K562 (cell line): ENCODE measurements at regions not wholly inside any gene's neighbourhood (a gene's known extent, or its start where the extent isn't known, plus 50 kb on each side); places are given as distances from the start of the nearest gene placed in this dataset.

Source experiments
- ATAC-seq: fragments of 200-7000 bp; cut with Tn5 transposase; 3 replicates; pipeline ENCODE4 v1.9.1; 2020; ENCODE audit warnings: moderate library complexity
- BruUV-seq: library from RNA; stranded (reverse); fragments of 400-500 nt; replicated peaks from 2 replicates; lab custom pipeline; 2021; lab: Mats Ljungman, UMichigan
- CTCF ChIA-PET: fragments of 300-600 bp; formaldehyde crosslinking; extraction: SDS; loops from one replicate; lab custom pipeline; 2021; ENCODE audit warnings: low intra/inter-chr PET ratio; lab: Yijun Ruan, JAX
- POLR2A ChIA-PET: fragments of 300-600, 350-650 bp; sonication (Branson Sonifier 250); formaldehyde crosslinking; extraction: SDS; loops from one replicate; lab custom pipeline; 2021; ENCODE audit warnings: antibody characterized with exemption, inconsistent platforms; lab: Yijun Ruan, JAX
- DNase-seq, 4 experiments: peaks; one replicate each; pipeline versions ENCODE4 v3.0.0 to v3.0.0-alpha.2; 2011 to 2018; ENCODE audit warnings: low spot score in 3 of 4, mixed read lengths in 3 of 4; ENCODE audit errors: extremely low read depth in 1 of 4
- FAIRE-seq: peaks from 2 replicates; lab custom pipeline; 2011; peaks lifted over from hg19 to GRCh38; lab: Jason Lieb, UNC
- H2AFZ ChIP-seq: 2 replicates; pipeline ENCODE4 v1.6.0; 2011; ENCODE audit warnings: low read depth, low read length, control low read depth, inconsistent platforms
- H3K27ac ChIP-seq: fragments of 200-600 bp; 3 replicates; pipeline ENCODE4 v1.8.0; 2011; ENCODE audit warnings: low read depth, mild to moderate bottlenecking, control low read depth, inconsistent platforms, low read length, moderate library complexity, mixed read lengths; ENCODE audit errors: extremely low read depth
- H3K27me3 ChIP-seq, 2 experiments: fragments of 300-600 bp in 1 of 2; 2 replicates in 1 of 2; 3 replicates in 1 of 2; pipeline versions ENCODE4 v1.6.0 to v1.8.0; 2011; ENCODE audit warnings: inconsistent platforms in 2 of 2, low read length in 2 of 2, mild to moderate bottlenecking in 1 of 2, mixed read lengths in 1 of 2, moderate library complexity in 1 of 2; ENCODE audit not compliant: control insufficient read depth in 2 of 2, insufficient read depth in 2 of 2
- H3K36me3 ChIP-seq: fragments of 300-600 bp; 3 replicates; pipeline ENCODE4 v1.8.0; 2011; ENCODE audit warnings: mild to moderate bottlenecking, low read length, inconsistent platforms; ENCODE audit not compliant: control insufficient read depth, insufficient read depth
- H3K4me1 ChIP-seq, 2 experiments: fragments of 200-600 bp in 1 of 2; replicated peaks in 1 of 2; 2 replicates in 1 of 2; 3 replicates in 1 of 2; pipeline versions ENCODE4 v1.5.1 to v1.8.0; 2011; ENCODE audit warnings: inconsistent platforms in 2 of 2, low read length in 2 of 2, mild to moderate bottlenecking in 1 of 2, mixed read lengths in 1 of 2, moderate library complexity in 1 of 2; ENCODE audit not compliant: control insufficient read depth in 2 of 2, insufficient read depth in 2 of 2
- H3K4me2 ChIP-seq: 2 replicates; pipeline ENCODE4 v1.6.1; 2011; ENCODE audit warnings: low read length, control low read depth, inconsistent platforms, mixed read lengths; ENCODE audit not compliant: insufficient read depth
- H3K4me3 ChIP-seq: fragments of 200-600 bp; sonication (generic), shearing (Covaris generic); 2 replicates; pipeline ENCODE4 v1.5.1; 2016; ENCODE audit warnings: control low read depth, inconsistent platforms
- H3K79me2 ChIP-seq: fragments of 200-600 bp; 3 replicates; pipeline ENCODE4 v1.8.0; 2011; ENCODE audit warnings: low read length, inconsistent platforms; ENCODE audit not compliant: control insufficient read depth, insufficient read depth
- H3K9ac ChIP-seq, 2 experiments: 2 replicates each; pipeline versions ENCODE4 v1.6.0 to v1.6.1; 2011; ENCODE audit warnings: low read depth in 2 of 2, low read length in 2 of 2, control low read depth in 1 of 2, inconsistent platforms in 1 of 2, mild to moderate bottlenecking in 1 of 2, mixed read lengths in 1 of 2; ENCODE audit not compliant: insufficient read depth in 1 of 2
- H3K9me1 ChIP-seq: one replicate; pipeline ENCODE4 v1.6.0; 2011; ENCODE audit warnings: inconsistent platforms, mild to moderate bottlenecking, low read length, moderate library complexity; ENCODE audit not compliant: control insufficient read depth, insufficient read depth
- H3K9me3 ChIP-seq: replicated peaks from 2 replicates; pipeline ENCODE4 v1.5.1; 2011; ENCODE audit warnings: low read depth, low read length, inconsistent platforms; ENCODE audit not compliant: control insufficient read depth, insufficient read depth
- H4K20me1 ChIP-seq: replicated peaks from 2 replicates; pipeline ENCODE4 v1.6.1; 2011; ENCODE audit warnings: low read length, inconsistent platforms, mixed read lengths; ENCODE audit not compliant: control insufficient read depth, insufficient read depth
- FOSL1 ChIP-seq: fragments of 200-800 bp; sonication (Bioruptor generic); conservative IDR thresholded peaks from 2 replicates; pipeline ENCODE4 v1.6.1; 2016; ENCODE audit warnings: missing genetic modification characterization, missing compliant biosample characterization
- FOXA1 ChIP-seq: fragments of 450-650 bp; IDR thresholded peaks from 2 replicates; pipeline ENCODE4 v1.6.1; 2016; ENCODE audit warnings: mild to moderate bottlenecking, borderline replicate concordance
- HMG20A ChIP-seq: fragments of 450-650 bp; formaldehyde crosslinking; conservative IDR thresholded peaks from 2 replicates; pipeline ENCODE4 v1.4.0; 2020; ENCODE audit warnings: mild to moderate bottlenecking, mixed read lengths
- MEIS2 ChIP-seq: fragments of 450-650 bp; IDR thresholded peaks from 2 replicates; pipeline ENCODE4 v1.6.1; 2014; ENCODE audit warnings: mild to moderate bottlenecking; ENCODE audit not compliant: partially characterized antibody
- MYBL2 ChIP-seq, 2 experiments: fragments of 450-650 bp in 1 of 2; sonication (generic) in 1 of 2; formaldehyde crosslinking in 1 of 2; IDR thresholded peaks; 2 replicates each; pipeline versions ENCODE4 v1.6.1 to v1.8.1; 2017 to 2022; ENCODE audit warnings: borderline replicate concordance in 1 of 2, inconsistent platforms in 1 of 2, low read depth in 1 of 2, mild to moderate bottlenecking in 1 of 2, missing genetic modification reagents in 1 of 2, moderate library complexity in 1 of 2
- PURB ChIP-seq: sonication (generic); formaldehyde crosslinking; IDR thresholded peaks from 2 replicates; pipeline ENCODE4 v1.9.0; 2021; ENCODE audit warnings: low read depth, mild to moderate bottlenecking, missing genetic modification reagents
- SIN3B ChIP-seq: fragments of 450-650 bp; IDR thresholded peaks from 2 replicates; pipeline ENCODE4 v1.6.1; 2017; ENCODE audit warnings: low read depth, mild to moderate bottlenecking, moderate library complexity
- TSC22D4 ChIP-seq: fragments of 450-650 bp; IDR thresholded peaks from 2 replicates; pipeline ENCODE4 v1.6.1; 2016; ENCODE audit warnings: missing genetic modification characterization, missing biosample characterization, control low read depth
- ZNF121 ChIP-seq: sonication (generic); formaldehyde crosslinking; conservative IDR thresholded peaks from 2 replicates; pipeline ENCODE4 v1.8.0; 2022; ENCODE audit warnings: missing genetic modification reagents
- ZNF134 ChIP-seq: fragments of 250-450 bp; sonication (Bioruptor Pico); conservative IDR thresholded peaks from 2 replicates; pipeline ENCODE4 v1.4.0; 2020
- ZNF384 ChIP-seq: IDR thresholded peaks from 2 replicates; pipeline ENCODE4 v1.6.1; 2012; ENCODE audit warnings: low read depth, low read length, improper control_type of control experiment
- ZNF586 ChIP-seq: fragments of 450-650 bp; formaldehyde crosslinking; conservative IDR thresholded peaks from 2 replicates; pipeline ENCODE4 v1.4.0; 2020; ENCODE audit warnings: mild to moderate bottlenecking, moderate library complexity
- ZNF668 ChIP-seq: fragments of 250-450 bp; sonication (Bioruptor Pico); IDR thresholded peaks from 2 replicates; pipeline ENCODE4 v1.8.0; 2022; ENCODE audit warnings: mild to moderate bottlenecking, inconsistent platforms
- WGBS: fragments of 100-300 bp; shearing (Covaris generic); methylation state at CpG from one replicate; pipeline ENCODE4 v1.1.6; 2016; ENCODE audit warnings: low coverage, mixed read lengths; ENCODE audit not compliant: insufficient coverage; ENCODE audit errors: missing lambda C conversion rate; 5-methylcytosine and 5-hydroxymethylcytosine counted together
- in situ Hi-C: fragments of 300-500 bp; cut with MboI; formaldehyde crosslinking; loops from 4 replicates; pipeline ENCODE4 v1.15.0; 2018; ENCODE audit warnings: inconsistent platforms, mixed read lengths
- intact Hi-C: fragments of 100-400 bp; cut with micrococcal nuclease; formaldehyde crosslinking; loops from 2 replicates; pipeline ENCODE4 v1.14.2; 2022

GRCh38 chr20:29430531-29430930 lies 1826.9 kb upstream of the DEFB115 start:
- H2AFZ ChIP-seq = no peak overlapping the region
- no peak overlapping the region for H3K9ac ChIP-seq
- in situ Hi-C loops = no loop called here
- POLR2A ChIA-PET = interaction anchor here (0.6 kb wide), 1 partner anchor 42 kb away, joined by 4 read pairs; no protein-coding TSS in a partner anchor
- no peak overlapping the region for H3K4me2 ChIP-seq
- H3K36me3 ChIP-seq = no peaks in the 10 kb centered on the region
- TF ChIP-seq PURB (CRISPR knock-in tag) = no peak
- no peak for TF ChIP-seq MEIS2
- no peak for TF ChIP-seq ZNF134 (CRISPR knock-in tag)
- TF ChIP-seq ZNF586 (CRISPR knock-in tag) = no peak
- TF ChIP-seq MYBL2 (IDR thresholded peaks at IDR 0.05; ENCODE audit: low read depth) = no peak
- TF ChIP-seq MYBL2 (CRISPR knock-in tag; IDR thresholded peaks at IDR 0.05; ENCODE audit: borderline replicate concordance) = no peak
- TF ChIP-seq FOXA1 = no peak
- TF ChIP-seq ZNF384 = no peak
- TF ChIP-seq HMG20A (CRISPR knock-in tag) = no peak
- no peak for TF ChIP-seq SIN3B
- no peak for TF ChIP-seq FOSL1 (tag)
- no peak for TF ChIP-seq TSC22D4 (tag)
- no peak for TF ChIP-seq ZNF121 (CRISPR knock-in tag)
- TF ChIP-seq ZNF668 (CRISPR knock-in tag) = no peak
- FAIRE-seq (no peak), ATAC-seq (no peak), DNase-seq (no peak)
- no peaks in the 10 kb centered on the region for H3K79me2 ChIP-seq
- BruUV-seq = no TSS peak
- CTCF ChIA-PET = no interaction called here
- H3K9me3 ChIP-seq = no peaks in the 10 kb centered on the region
- H3K27ac ChIP-seq = no peak overlapping the region
- no peaks in the 10 kb centered on the region for H3K27me3 ChIP-seq
- no peak overlapping the region for H3K4me3 ChIP-seq
- WGBS = no CpG with 5 or more reads among the region's 43 CpGs
- H4K20me1 ChIP-seq = no peaks in the 10 kb centered on the region
- intact Hi-C loops = no loop called here
- peaks cover 0 to 5% of the 10 kb centered on the region in 2 experiments; a peak in 2 of 5 replicates for H3K4me1 ChIP-seq
- H3K9me1 ChIP-seq = no peaks in the 10 kb centered on the region
